Uterus (tissue), 2 donors: ENCODE measurements at regions not wholly inside any gene's neighbourhood (a gene's known extent, or its start where the extent isn't known, plus 50 kb on each side); places are given as distances from the start of the nearest gene placed in this dataset.

Source experiments
- CTCF ChIP-seq, 4 experiments: fragments of 200-600 bp in 2 of 4; fragments of 450-650 bp in 2 of 4; sonication (generic) in 2 of 4; IDR thresholded peaks; one replicate each; pipeline ENCODE4 v1.5.1; 2016 to 2019; ENCODE audit warnings: antibody characterized with exemption in 4 of 4, mild to moderate bottlenecking in 2 of 4, moderate library complexity in 1 of 4
- POLR2A ChIP-seq, 2 donors: fragments of 450-650 bp; IDR thresholded peaks; one replicate each; pipeline ENCODE4 v1.6.1; 2016; ENCODE audit warnings: antibody characterized with exemption in 2 of 2, mild to moderate bottlenecking in 1 of 2, moderate library complexity in 1 of 2

- no peak for TF ChIP-seq CTCF (IDR thresholded peaks at IDR 0.05)
- no peak for TF ChIP-seq POLR2A (IDR thresholded peaks at IDR 0.05)
Measured at GRCh38 chr18:1092228-1092627, 187.6 kb downstream of the ADCYAP1 start.
